22Rv1 (cell line): ENCODE measurements at regions not wholly inside any gene's neighbourhood (a gene's known extent, or its start where the extent isn't known, plus 50 kb on each side); places are given as distances from the start of the nearest gene placed in this dataset.
"Not testable (repeated sequence)": the region's sequence is repeated elsewhere in the genome, so short reads cannot be mapped to it uniquely, and the experiment has no call there.

Experiments used
- H3K27ac ChIP-seq: fragments of 450-650 bp; 2 replicates; pipeline ENCODE4 v1.5.1; 2017
- ZFX ChIP-seq: fragments of 450-650 bp; IDR thresholded peaks from 2 replicates; pipeline ENCODE4 v1.6.1; 2017; ENCODE audit warnings: antibody characterized with exemption, borderline replicate concordance
- TF ChIP-seq, protein P1 (sequence below): fragments of 450-650 bp; IDR thresholded peaks from 2 replicates; pipeline ENCODE4 v1.5.1; 2017; ENCODE audit warnings: mild to moderate bottlenecking

DNA sequence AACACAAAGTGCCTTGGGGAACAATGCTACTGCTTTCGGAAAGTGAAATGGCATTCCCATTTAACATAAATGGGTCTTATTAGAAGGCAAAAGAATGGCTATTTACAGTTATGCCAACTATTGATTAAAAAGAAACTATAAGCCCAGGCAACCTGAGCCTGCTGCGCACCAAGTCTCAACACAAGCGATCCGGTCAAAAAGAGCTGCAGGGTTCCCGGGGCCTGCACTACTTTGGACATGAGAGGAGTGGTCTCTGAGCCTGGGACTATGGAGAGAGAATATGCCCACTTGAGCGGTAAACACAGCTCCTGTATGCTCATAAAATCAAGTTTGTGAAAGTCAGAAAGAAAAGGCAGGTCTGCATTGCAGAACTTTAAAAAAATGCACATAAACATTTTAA, 660.7 kb downstream of the EFNA5 start:
- TF ChIP-seq, protein P1, sequence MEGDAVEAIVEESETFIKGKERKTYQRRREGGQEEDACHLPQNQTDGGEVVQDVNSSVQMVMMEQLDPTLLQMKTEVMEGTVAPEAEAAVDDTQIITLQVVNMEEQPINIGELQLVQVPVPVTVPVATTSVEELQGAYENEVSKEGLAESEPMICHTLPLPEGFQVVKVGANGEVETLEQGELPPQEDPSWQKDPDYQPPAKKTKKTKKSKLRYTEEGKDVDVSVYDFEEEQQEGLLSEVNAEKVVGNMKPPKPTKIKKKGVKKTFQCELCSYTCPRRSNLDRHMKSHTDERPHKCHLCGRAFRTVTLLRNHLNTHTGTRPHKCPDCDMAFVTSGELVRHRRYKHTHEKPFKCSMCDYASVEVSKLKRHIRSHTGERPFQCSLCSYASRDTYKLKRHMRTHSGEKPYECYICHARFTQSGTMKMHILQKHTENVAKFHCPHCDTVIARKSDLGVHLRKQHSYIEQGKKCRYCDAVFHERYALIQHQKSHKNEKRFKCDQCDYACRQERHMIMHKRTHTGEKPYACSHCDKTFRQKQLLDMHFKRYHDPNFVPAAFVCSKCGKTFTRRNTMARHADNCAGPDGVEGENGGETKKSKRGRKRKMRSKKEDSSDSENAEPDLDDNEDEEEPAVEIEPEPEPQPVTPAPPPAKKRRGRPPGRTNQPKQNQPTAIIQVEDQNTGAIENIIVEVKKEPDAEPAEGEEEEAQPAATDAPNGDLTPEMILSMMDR = no peak
- TF ChIP-seq ZFX = no peak

DNA sequence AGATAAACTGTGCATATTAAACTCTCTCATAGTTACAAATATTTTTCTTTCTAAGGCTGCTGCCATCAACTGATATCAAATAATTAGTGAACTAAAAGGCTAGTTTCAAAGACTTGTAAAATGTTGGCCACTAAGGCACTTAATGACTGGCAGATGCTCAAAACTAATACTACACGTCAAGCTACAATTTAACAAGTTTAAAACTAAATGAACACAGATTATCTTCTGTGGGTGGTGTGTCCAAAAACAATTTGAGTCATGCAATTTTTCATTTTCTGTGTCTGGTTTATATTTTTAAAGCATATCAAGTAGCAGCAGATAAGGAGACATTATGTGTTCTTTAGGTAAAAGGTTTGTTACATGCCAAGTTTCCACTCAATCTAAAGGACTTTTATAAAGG, 665.1 kb downstream of the EFNA5 start:
- H3K27ac ChIP-seq = no peak overlapping the region
- TF ChIP-seq ZFX = no peak
- TF ChIP-seq, protein P1 = no peak

More for the DNA sequence above, 660.7 kb downstream of the EFNA5 start:
- H3K27ac ChIP-seq = no peak overlapping the region

DNA sequence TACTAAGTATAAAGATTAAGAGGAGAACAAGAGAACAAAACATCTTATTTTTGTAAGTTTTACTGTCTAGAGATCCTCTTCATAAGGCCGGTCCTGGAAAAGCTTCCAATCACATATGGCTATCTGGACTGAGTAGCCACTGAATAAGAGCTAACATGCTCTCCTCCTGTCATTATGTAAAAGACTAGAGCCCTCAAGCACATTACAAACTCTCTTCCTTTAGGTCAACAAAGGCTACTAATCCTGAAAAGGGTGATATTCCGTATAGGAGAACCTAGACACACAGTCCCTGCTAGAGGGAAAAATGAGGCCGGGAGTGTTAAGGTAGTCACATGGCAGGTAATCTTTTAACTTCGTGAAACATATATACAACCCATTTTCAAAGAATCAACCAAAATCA, 665.6 kb downstream of the EFNA5 start:
- TF ChIP-seq, protein P1 = no peak
- TF ChIP-seq ZFX = no peak
- no peak overlapping the region for H3K27ac ChIP-seq

DNA sequence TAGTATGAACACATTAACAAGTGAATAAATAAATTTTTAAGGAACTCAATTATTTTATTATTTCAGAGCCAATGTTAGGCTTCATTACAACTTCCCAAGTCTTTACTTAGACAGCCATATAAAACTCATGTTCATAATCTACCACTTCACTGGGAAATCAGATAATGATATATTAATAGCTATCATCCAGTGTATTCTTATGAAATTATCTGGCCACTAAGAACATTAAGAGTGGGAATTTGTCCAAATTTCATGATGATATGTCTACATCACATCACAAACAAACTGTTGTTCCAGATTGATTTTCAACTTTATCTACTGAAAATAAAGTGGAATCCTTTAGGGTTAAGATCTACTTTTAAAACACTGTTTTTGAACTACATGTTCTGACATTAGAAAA, 668.6 kb downstream of the EFNA5 start:
- H3K27ac ChIP-seq = no peak overlapping the region
- TF ChIP-seq, protein P1 = no peak
- TF ChIP-seq ZFX = no peak

DNA sequence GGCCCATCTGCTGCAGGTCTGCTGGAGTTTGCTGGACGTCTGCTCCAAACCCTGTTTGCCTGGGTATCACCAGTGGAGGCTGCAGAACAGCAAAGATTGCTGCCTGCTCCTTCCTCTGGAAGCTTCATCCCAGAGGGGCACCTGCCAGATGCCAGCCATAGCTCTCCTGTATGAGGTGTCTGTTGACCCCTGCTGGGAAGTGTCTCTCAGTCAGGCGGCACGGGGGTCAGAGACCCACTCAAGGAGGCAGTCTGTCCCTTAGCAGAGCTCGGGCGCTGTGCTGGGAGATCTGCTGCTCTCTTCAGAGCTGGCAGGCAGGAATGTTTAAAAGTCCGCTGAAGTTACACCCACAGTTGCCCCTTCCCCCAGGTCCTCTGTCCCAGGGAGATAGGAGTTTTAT, 671.2 kb downstream of the EFNA5 start:
- H3K27ac ChIP-seq = not testable (repeated sequence)

DNA sequence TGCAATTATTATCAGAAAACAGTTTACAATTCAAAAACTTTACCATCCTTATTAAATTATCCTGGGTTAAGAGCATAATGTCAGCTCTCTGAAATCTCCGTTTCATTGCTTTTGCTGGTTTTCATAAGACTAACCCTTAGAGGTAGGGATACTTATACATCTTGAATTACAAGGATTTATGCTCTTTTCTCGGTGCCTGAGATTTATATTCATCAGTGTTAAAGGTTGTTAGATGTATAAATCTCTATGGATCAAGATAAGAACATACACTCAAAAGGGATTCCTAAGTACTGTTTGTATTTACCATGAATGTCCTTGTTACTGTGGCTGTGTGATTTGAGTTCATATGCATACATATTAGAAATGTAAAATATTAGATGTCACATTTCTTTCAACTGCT, 684.7 kb downstream of the EFNA5 start:
- TF ChIP-seq, protein P1 = no peak
- TF ChIP-seq ZFX = no peak
- no peak overlapping the region for H3K27ac ChIP-seq

DNA sequence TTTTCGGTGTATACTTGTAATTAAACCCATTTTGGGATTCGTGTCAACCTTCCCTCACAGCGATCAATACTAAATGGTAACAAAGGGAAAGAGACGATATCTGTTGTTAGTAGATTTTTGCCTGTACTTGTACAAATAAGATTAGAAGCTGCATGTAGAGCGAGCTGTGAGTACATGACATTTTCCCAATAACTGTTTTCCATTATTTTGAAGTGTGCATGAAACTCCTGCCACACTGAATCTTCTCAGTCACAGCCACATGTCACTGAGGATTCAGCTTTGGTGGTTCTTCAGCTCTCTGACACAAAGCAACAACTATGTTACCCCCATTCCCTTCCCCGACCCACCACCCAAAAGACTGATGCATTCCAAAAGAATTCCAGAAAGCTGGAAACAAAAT, 685.6 kb downstream of the EFNA5 start:
- H3K27ac ChIP-seq = no peak overlapping the region
- TF ChIP-seq ZFX = no peak

DNA sequence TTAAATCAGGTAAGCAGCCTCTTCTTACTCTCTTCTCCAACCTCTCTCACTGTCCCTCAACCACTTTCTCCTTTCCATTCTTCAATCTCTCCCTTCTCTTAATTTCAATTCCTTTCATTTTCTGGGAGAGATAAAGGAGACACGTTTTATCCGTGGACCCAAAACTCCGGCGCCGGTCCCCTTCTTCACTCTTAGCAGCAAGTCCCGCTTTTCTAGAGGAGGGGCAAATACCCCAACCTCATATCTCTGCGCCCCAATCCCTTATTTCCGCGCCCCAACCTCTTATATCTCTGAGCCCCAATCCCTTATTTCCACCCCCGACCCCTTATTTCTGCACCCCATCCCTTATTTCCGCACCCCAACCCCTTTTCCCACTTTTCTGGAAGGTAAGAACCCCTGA, 691.6 kb downstream of the EFNA5 start:
- H3K27ac ChIP-seq = not testable (repeated sequence)

DNA sequence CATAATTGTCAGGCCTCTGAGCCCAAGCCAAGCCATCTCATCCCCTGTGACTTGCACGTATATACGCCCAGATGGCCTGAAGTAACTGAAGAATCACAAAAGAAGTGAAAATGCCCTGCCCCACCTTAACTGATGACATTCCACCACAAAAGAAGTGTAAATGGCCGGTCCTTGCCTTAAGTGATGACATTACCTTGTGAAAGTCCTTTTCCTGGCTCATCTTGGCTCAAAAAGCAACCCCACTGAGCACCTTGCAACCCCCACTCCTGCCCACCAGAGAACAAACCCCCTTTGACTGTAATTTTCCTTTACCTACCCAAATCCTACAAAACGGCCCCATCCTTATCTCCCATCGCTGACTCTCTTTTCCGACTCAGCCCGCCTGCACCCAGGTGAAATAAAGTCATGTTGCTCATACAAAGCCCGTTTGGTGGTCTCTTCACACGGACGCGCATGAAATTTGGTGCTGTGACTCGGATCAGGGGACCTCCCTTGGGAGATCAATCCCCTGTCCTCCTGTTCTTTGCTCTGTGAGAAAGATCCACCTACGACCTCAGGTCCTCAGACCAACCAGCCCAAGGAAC, 692.1 kb downstream of the EFNA5 start:
- not testable (repeated sequence) for H3K27ac ChIP-seq

DNA sequence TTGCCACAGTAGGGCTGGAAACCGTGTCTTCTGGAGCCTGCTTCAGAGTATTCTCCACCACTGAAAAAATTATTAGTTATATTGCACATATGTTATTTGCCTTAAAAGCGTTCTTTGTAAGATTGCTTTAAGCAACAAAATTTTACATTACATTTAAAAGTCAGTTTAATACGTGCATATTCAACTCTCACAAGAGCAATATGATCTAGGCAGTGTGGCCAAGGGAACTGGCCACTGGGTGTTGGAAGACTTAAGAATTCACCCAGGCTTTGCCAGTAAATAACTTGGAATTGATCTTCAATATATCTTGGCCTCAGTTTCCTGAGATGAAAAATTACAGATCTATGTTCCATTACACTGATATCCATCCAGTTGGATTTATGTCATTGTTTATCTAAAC, 694.4 kb downstream of the EFNA5 start:
- H3K27ac ChIP-seq = no peak overlapping the region
- no peak for TF ChIP-seq ZFX
